Endothelial cell of umbilical vein (primary cell): ENCODE measurements at regions not wholly inside any gene's neighbourhood (a gene's known extent, or its start where the extent isn't known, plus 50 kb on each side); places are given as distances from the start of the nearest gene placed in this dataset.

Source experiments
- BruUV-seq: library from RNA; stranded (reverse); fragments of 400-500 nt; replicated peaks from 2 replicates; lab custom pipeline; 2021; lab: Mats Ljungman, UMichigan
- CTCF ChIA-PET: fragments of 300-600, 350-600 bp; sonication (Branson Sonifier 250); formaldehyde crosslinking; loops from one replicate; lab custom pipeline; 2021; ENCODE audit warnings: antibody characterized with exemption, inconsistent platforms; lab: Charles Lee
- POLR2A ChIA-PET: fragments of 300-600, 350-600 bp; sonication (Branson Sonifier 250); formaldehyde crosslinking; loops from one replicate; lab custom pipeline; 2021; ENCODE audit warnings: antibody characterized with exemption, inconsistent platforms; lab: Charles Lee
- DNase-seq: peaks from one replicate; pipeline ENCODE4 v3.0.0-alpha.2; 2011; ENCODE audit warnings: low read depth, low spot score
- FAIRE-seq: peaks from 2 replicates; lab custom pipeline; 2011; peaks lifted over from hg19 to GRCh38; lab: Jason Lieb, UNC
- H2AFZ ChIP-seq: 2 replicates; pipeline ENCODE4 v1.6.0; 2012; ENCODE audit warnings: low read depth, low read length, control low read depth, inconsistent platforms
- H3K27ac ChIP-seq: 2 replicates; pipeline ENCODE4 v1.5.1; 2011; ENCODE audit warnings: low read depth, mild to moderate bottlenecking, control low read depth, low read length, moderate library complexity; ENCODE audit not compliant: insufficient read depth
- H3K27me3 ChIP-seq, 2 experiments: 2 replicates each; pipeline versions ENCODE4 v1.6.0 to v1.6.1; 2011; ENCODE audit warnings: low read length in 2 of 2, mixed read lengths in 1 of 2; ENCODE audit not compliant: control insufficient read depth in 2 of 2, insufficient read depth in 2 of 2
- H3K36me3 ChIP-seq, 2 experiments: 2 replicates in 1 of 2; 3 replicates in 1 of 2; pipeline ENCODE4 v1.5.1; 2011; ENCODE audit warnings: low read length in 2 of 2, mild to moderate bottlenecking in 1 of 2, moderate library complexity in 1 of 2; ENCODE audit not compliant: control insufficient read depth in 2 of 2, insufficient read depth in 2 of 2; ENCODE audit errors: extremely low read depth in 1 of 2
- H3K4me1 ChIP-seq: 3 replicates; pipeline ENCODE4 v1.5.1; 2011; ENCODE audit warnings: mild to moderate bottlenecking, low read length; ENCODE audit not compliant: control insufficient read depth, insufficient read depth; ENCODE audit errors: extremely low read depth
- H3K4me2 ChIP-seq: 2 replicates; pipeline ENCODE4 v1.6.1; 2011; ENCODE audit warnings: low read length, control low read depth, mixed read lengths; ENCODE audit not compliant: insufficient read depth
- H3K4me3 ChIP-seq, 3 experiments: fragments of 200-600 bp in 1 of 3; sonication (generic), shearing (Covaris generic) in 1 of 3; replicated peaks in 1 of 3; 2 replicates each; pipeline ENCODE4 v1.5.1; 2011 to 2016; ENCODE audit warnings: control low read depth in 3 of 3, low read length in 3 of 3, mild to moderate bottlenecking in 2 of 3, inconsistent platforms in 1 of 3, low read depth in 1 of 3, moderate library complexity in 1 of 3; ENCODE audit not compliant: insufficient read depth in 1 of 3
- H3K79me2 ChIP-seq: 2 replicates; pipeline ENCODE4 v1.6.0; 2012; ENCODE audit warnings: low read length, inconsistent platforms; ENCODE audit not compliant: control insufficient read depth, insufficient read depth
- H3K9ac ChIP-seq: replicated peaks from 2 replicates; pipeline ENCODE3; 2011; ENCODE audit warnings: low read length, control low read depth; ENCODE audit not compliant: insufficient read depth; ENCODE audit errors: extremely low read depth
- H3K9me1 ChIP-seq: replicated peaks from 3 replicates; pipeline ENCODE4 v1.6.0; 2011; ENCODE audit warnings: mild to moderate bottlenecking, low read length; ENCODE audit not compliant: control insufficient read depth, insufficient read depth; ENCODE audit errors: extremely low read depth
- H3K9me3 ChIP-seq: replicated peaks from 2 replicates; pipeline ENCODE4 v1.5.1; 2012; ENCODE audit warnings: low read length, inconsistent platforms; ENCODE audit not compliant: control insufficient read depth, insufficient read depth
- H4K20me1 ChIP-seq: replicated peaks from 2 replicates; pipeline ENCODE3; 2011; ENCODE audit warnings: mild to moderate bottlenecking, low read length; ENCODE audit not compliant: control insufficient read depth, insufficient read depth; ENCODE audit errors: extremely low read depth
- CTCF ChIP-seq, 2 donors: IDR thresholded peaks; 1 replicate in 1 of 2; 2 replicates in 1 of 2; pipeline ENCODE4 v1.5.1; 2011; ENCODE audit warnings: low read length in 2 of 2, mild to moderate bottlenecking in 2 of 2, moderate library complexity in 2 of 2, control low read depth in 1 of 2, inconsistent platforms in 1 of 2, low read depth in 1 of 2; ENCODE audit not compliant: insufficient read depth in 1 of 2; ENCODE audit errors: extremely low read depth in 1 of 2
- EZH2 ChIP-seq: IDR thresholded peaks from 2 replicates; pipeline ENCODE4 v1.6.1; 2012; ENCODE audit warnings: borderline replicate concordance, low read depth, mild to moderate bottlenecking, moderate library complexity, low read length, inconsistent platforms; ENCODE audit not compliant: severe bottlenecking
- FOS ChIP-seq: IDR thresholded peaks from 2 replicates; pipeline ENCODE4 v1.6.1; 2011; ENCODE audit warnings: mild to moderate bottlenecking, low read length, moderate library complexity, borderline replicate concordance; ENCODE audit not compliant: insufficient read depth
- GATA2 ChIP-seq: IDR thresholded peaks from 2 replicates; pipeline ENCODE4 v1.7.0; 2011; ENCODE audit warnings: low read depth, mild to moderate bottlenecking, moderate library complexity, mixed read lengths, low read length; ENCODE audit not compliant: insufficient read length, insufficient read depth
- JUN ChIP-seq: IDR thresholded peaks from 2 replicates; pipeline ENCODE4 v1.6.1; 2011; ENCODE audit warnings: borderline replicate concordance, low read depth; ENCODE audit not compliant: insufficient read length, insufficient read depth
- MAX ChIP-seq: IDR thresholded peaks from 2 replicates; pipeline ENCODE4 v1.6.1; 2011; ENCODE audit not compliant: insufficient read depth, insufficient read length
- MYC ChIP-seq: IDR thresholded peaks from one replicate; pipeline ENCODE4 v1.6.1; 2011; ENCODE audit warnings: mild to moderate bottlenecking, low read depth, low read length
- POLR2A ChIP-seq: IDR thresholded peaks from 2 replicates; pipeline ENCODE4 v1.6.1; 2012; ENCODE audit warnings: low read depth, mild to moderate bottlenecking, control low read depth, low read length
- POLR2AphosphoS5 ChIP-seq: IDR thresholded peaks from 2 replicates; pipeline ENCODE4 v1.6.1; 2012; ENCODE audit warnings: low read depth, mild to moderate bottlenecking, control low read depth, low read length, moderate library complexity; ENCODE audit not compliant: insufficient read depth
- dilution Hi-C: fragments of 300-500 bp; cut with MboI; formaldehyde crosslinking; loops from one replicate; pipeline ENCODE4 v1.15.0; 2019; ENCODE audit warnings: low sequenced_read_pairs; ENCODE audit not compliant: extremely low pct_ligation_motif_present
- intact Hi-C: fragments of 100-400 bp; cut with micrococcal nuclease; formaldehyde crosslinking; loops from one replicate; pipeline ENCODE4 v1.10.0; 2022

DNA sequence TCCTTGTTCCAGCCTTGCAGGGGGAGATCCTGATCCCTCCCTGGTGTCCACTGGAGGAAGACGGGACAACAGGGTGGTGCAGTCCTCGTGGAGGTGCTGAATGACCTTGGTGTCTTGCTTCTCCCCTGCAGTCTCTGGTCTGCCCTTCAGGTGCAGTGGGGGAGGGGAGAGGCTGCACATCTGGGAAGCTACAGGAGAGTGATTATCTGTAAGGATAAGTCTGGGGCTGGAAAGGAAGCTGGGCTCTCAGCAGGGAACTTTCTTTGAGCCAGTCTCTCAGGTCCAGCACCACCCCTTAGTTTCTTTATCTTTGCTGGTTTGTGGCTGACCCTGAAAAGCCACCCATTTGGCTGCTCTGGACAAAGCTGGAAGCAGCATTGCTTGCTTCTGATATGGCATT, 275.6 kb downstream of the CCSER2 start:
- intact Hi-C loops: no loop called here
- ChIA-PET POLR2A (no interaction called here), CTCF (no interaction called here)
- Histone ChIP-seq H3K36me3 (no peaks in the 10 kb centered on the region), H3K4me2 (no peak overlapping the region), H4K20me1 (no peaks in the 10 kb centered on the region), H3K27ac (no peak overlapping the region), H3K4me1 (no peaks in the 10 kb centered on the region), H3K9me3 (no peaks in the 10 kb centered on the region), H3K9me1 (no peaks in the 10 kb centered on the region), H2AFZ (no peak overlapping the region), H3K4me3 (no peak overlapping the region), H3K27me3 (no peaks in the 10 kb centered on the region), H3K79me2 (no peaks in the 10 kb centered on the region), H3K9ac (no peak overlapping the region)
- no TSS peak for BruUV-seq
- dilution Hi-C loops: no loop called here
- TF ChIP-seq POLR2A: no peak
- no peak for TF ChIP-seq POLR2AphosphoS5
- no peak for TF ChIP-seq FOS
- no peak for TF ChIP-seq JUN
- TF ChIP-seq GATA2: no peak
- no peak for TF ChIP-seq MYC
- TF ChIP-seq CTCF (IDR thresholded peaks at IDR 0.05; ENCODE audit: extremely low read depth in 1 of 2, insufficient read depth in 1 of 2, low read depth in 1 of 2, low read length in 2 of 2): no peak
- TF ChIP-seq MAX: no peak
- TF ChIP-seq EZH2: no peak
- no peak for FAIRE-seq
- DNase-seq: no peak
